Osteocyte (in vitro differentiated cells): ENCODE measurements at regions not wholly inside any gene's neighbourhood (a gene's known extent, or its start where the extent isn't known, plus 50 kb on each side); places are given as distances from the start of the nearest gene placed in this dataset.

Experiments used
- DNase-seq: peaks from one replicate; pipeline ENCODE4 v3.0.0; 2021; ENCODE audit warnings: mixed read lengths; ENCODE audit not compliant: unreplicated experiment; ENCODE audit errors: extremely low spot score
- H3K27ac Mint-ChIP-seq: one replicate; pipeline ENCODE4 v1.8.0; 2021; ENCODE audit warnings: mild to moderate bottlenecking, mixed read lengths; ENCODE audit not compliant: unreplicated experiment
- H3K27me3 Mint-ChIP-seq: one replicate; pipeline ENCODE4 v1.8.0; 2021; ENCODE audit warnings: mixed read lengths; ENCODE audit not compliant: unreplicated experiment
- H3K36me3 Mint-ChIP-seq: one replicate; pipeline ENCODE4 v1.8.0; 2021; ENCODE audit warnings: mixed read lengths; ENCODE audit not compliant: unreplicated experiment
- H3K4me1 Mint-ChIP-seq: one replicate; pipeline ENCODE4 v1.8.0; 2021; ENCODE audit warnings: mixed read lengths; ENCODE audit not compliant: unreplicated experiment
- H3K4me3 Mint-ChIP-seq: one replicate; pipeline ENCODE4 v1.8.0; 2021; ENCODE audit warnings: mild to moderate bottlenecking, moderate library complexity, mixed read lengths; ENCODE audit not compliant: unreplicated experiment
- H3K9me3 Mint-ChIP-seq: one replicate; pipeline ENCODE4 v1.8.0; 2021; ENCODE audit warnings: mixed read lengths; ENCODE audit not compliant: unreplicated experiment
- TF ChIP-seq, protein P1 (sequence below): fragments of 200-600 bp; sonication (generic); IDR thresholded peaks from 2 replicates; pipeline ENCODE4 v1.5.0; 2021; ENCODE audit warnings: antibody characterized with exemption, mild to moderate bottlenecking, moderate library complexity

DNA sequence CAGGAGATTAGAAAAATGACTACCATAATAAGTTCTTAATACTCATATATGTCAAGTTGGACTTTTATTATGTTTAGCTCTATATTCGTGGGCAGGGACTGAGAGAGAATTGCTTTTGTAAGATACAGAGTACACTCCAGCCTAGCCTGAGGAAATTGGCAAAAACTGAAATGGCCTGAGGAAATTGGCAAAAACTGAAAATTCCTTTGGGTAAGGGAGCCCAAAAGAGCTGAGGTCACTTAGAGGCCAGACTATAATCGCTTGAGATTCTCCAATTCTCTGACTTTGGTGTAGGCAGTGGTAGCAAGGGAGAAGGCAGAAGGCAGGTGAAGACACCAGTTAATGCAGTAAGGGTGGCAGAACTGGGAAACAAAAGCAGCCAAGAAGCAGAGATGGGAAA lies 124.5 kb upstream of the HCCS start:
- TF ChIP-seq, protein P1, sequence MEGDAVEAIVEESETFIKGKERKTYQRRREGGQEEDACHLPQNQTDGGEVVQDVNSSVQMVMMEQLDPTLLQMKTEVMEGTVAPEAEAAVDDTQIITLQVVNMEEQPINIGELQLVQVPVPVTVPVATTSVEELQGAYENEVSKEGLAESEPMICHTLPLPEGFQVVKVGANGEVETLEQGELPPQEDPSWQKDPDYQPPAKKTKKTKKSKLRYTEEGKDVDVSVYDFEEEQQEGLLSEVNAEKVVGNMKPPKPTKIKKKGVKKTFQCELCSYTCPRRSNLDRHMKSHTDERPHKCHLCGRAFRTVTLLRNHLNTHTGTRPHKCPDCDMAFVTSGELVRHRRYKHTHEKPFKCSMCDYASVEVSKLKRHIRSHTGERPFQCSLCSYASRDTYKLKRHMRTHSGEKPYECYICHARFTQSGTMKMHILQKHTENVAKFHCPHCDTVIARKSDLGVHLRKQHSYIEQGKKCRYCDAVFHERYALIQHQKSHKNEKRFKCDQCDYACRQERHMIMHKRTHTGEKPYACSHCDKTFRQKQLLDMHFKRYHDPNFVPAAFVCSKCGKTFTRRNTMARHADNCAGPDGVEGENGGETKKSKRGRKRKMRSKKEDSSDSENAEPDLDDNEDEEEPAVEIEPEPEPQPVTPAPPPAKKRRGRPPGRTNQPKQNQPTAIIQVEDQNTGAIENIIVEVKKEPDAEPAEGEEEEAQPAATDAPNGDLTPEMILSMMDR = no peak
- Mint-ChIP-seq H3K9me3 (peaks cover 28% of the 10 kb centered on the region), H3K36me3 (no peaks in the 10 kb centered on the region), H3K27me3 (no peaks in the 10 kb centered on the region), H3K4me1 (peaks cover 11% of the 10 kb centered on the region), H3K4me3 (no peak overlapping the region), H3K27ac (no peak overlapping the region)
- DNase-seq = no peak

DNA sequence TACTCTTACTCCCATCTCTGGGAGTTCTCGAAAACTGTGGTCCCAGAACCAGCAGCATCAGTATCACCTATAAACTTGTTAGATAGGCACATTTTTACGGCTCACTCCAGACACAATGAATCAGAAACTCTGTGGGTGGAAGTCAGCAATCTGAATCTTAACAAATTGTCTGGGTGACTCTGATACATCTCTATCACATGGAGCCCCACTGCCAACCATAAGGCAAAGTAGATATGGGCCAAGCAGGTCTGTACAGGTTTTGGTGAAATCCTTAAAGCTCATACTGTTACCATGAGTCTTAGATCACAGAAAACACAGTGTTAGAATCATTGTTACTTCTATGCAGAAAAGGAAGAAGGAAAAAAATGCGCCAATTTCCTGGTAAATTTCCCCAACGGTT lies 122.5 kb upstream of the HCCS start:
- Mint-ChIP-seq H3K27ac (no peak overlapping the region), H3K4me1 (peaks cover 7% of the 10 kb centered on the region), H3K36me3 (no peaks in the 10 kb centered on the region), H3K4me3 (no peak overlapping the region), H3K9me3 (peaks cover 28% of the 10 kb centered on the region), H3K27me3 (no peaks in the 10 kb centered on the region)
- DNase-seq = no peak
- TF ChIP-seq, protein P1 = no peak

DNA sequence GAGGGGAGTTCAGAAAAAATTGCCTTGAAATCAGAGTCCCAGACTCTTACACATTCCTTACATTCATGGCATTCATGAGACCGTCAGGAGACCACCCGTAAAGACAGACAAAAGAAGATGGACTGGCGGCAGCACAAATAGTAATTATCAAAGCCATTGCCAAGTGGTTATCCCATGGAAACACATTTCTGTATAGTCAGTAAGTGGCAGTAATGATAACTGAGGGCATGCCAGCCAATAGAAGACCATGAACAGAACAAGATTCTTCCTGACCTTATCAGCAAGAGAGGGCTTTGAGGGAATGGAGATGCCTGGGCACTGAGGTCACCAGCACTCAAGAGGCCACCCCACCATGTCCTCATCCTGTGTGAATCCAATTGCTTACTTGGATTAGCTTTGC lies 121.7 kb upstream of the HCCS start:
- Mint-ChIP-seq H3K9me3 (peaks cover 25% of the 10 kb centered on the region), H3K27me3 (no peaks in the 10 kb centered on the region), H3K36me3 (no peaks in the 10 kb centered on the region), H3K4me3 (no peak overlapping the region), H3K4me1 (peaks cover 7% of the 10 kb centered on the region), H3K27ac (no peak overlapping the region)
- TF ChIP-seq, protein P1 = no peak
- DNase-seq = no peak

DNA sequence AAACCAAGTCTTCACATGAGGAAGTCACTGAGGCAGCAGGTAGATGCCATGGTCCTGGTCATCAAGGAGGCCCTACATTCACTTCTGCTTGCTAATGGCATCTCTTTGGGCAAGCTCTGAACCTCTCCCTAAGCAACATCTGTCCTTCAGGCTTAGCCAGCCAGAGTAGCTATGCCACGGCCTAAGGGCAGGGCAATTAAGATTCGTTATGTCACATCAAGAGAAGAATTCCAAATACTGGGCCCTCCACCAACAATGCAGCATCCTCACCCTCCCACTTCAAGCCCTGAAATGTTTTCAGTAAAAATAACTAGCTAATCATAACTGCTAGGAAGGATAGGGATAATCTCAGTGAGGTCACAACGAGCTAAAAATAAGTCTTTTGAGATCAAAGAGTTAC lies 120.7 kb upstream of the HCCS start:
- Mint-ChIP-seq H3K36me3 (no peaks in the 10 kb centered on the region), H3K27me3 (no peaks in the 10 kb centered on the region)
- TF ChIP-seq, protein P1 = no peak

DNA sequence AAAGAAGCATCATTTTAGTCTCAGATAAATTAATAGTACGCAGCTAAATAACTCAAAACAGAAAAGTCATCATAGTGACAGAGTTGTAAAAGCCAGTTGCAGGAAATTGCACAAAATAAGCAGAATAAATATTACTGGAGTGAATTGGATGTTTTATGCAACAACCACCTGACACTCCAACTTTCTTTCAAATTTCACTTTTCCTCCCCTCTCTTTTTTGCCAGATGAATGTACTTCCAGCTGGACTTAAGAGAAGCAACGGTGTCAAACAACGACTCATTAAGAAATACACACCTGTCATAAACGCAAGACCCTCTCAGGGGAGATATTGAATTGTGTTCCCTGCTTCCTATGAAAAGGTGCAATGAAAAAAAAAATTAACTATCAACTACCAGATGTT lies 120.2 kb upstream of the HCCS start:
- no peak overlapping the region for H3K27ac Mint-ChIP-seq
- H3K36me3 Mint-ChIP-seq = no peaks in the 10 kb centered on the region
- H3K9me3 Mint-ChIP-seq = peaks cover 24% of the 10 kb centered on the region
- TF ChIP-seq, protein P1 = no peak
- no peak overlapping the region for H3K4me3 Mint-ChIP-seq
- H3K4me1 Mint-ChIP-seq = peaks cover 7% of the 10 kb centered on the region
- no peak for DNase-seq
- H3K27me3 Mint-ChIP-seq = no peaks in the 10 kb centered on the region

More for the DNA sequence above, 120.7 kb upstream of the HCCS start:
- Mint-ChIP-seq H3K4me3 (no peak overlapping the region), H3K27ac (no peak overlapping the region), H3K9me3 (peaks cover 21% of the 10 kb centered on the region), H3K4me1 (peaks cover 7% of the 10 kb centered on the region)
- DNase-seq = no peak
